Lower leg skin (tissue), 4 donors: ENCODE measurements at regions not wholly inside any gene's neighbourhood (a gene's known extent, or its start where the extent isn't known, plus 50 kb on each side); places are given as distances from the start of the nearest gene placed in this dataset.

Experiments
- DNase-seq, 2 donors: peaks; one replicate each; pipeline ENCODE4 v3.0.0-alpha.2; 2019; ENCODE audit warnings: low spot score in 2 of 2
- H3K4me3 ChIP-seq: fragments of 200-600 bp; sonication (generic); 2 replicates; pipeline ENCODE4 v1.5.1; 2017; ENCODE audit warnings: mild to moderate bottlenecking, low read depth; ENCODE audit not compliant: poor library complexity, severe bottlenecking
- CTCF ChIP-seq, 3 donors: fragments of 450-650 bp; IDR thresholded peaks; one replicate each; pipeline ENCODE4 v1.5.1; 2016; ENCODE audit warnings: antibody characterized with exemption in 3 of 3, mild to moderate bottlenecking in 3 of 3, moderate library complexity in 2 of 3
- POLR2A ChIP-seq, 2 donors: fragments of 450-650 bp; IDR thresholded peaks; one replicate each; pipeline ENCODE4 v1.6.1; 2016 to 2017; ENCODE audit warnings: antibody characterized with exemption in 2 of 2, mild to moderate bottlenecking in 1 of 2, moderate library complexity in 1 of 2
- WGBS, 2 donors: methylation state at CpG; one replicate each; pipeline ENCODE4 v1.1.5; 2018; 5-methylcytosine and 5-hydroxymethylcytosine counted together
- intact Hi-C: fragments of 100-400 bp; cut with DNase I; formaldehyde crosslinking; loops from one replicate; pipeline ENCODE4 v1.15.0; 2023; ENCODE audit warnings: low total_unique reads

GRCh38 chr9:126147936-126148870 lies 178.4 kb upstream of the MVB12B start:
- intact Hi-C loops = no loop called here
- DNase-seq = peak; percentile 6 to 62
- H3K4me3 ChIP-seq = no peak overlapping the region
- TF ChIP-seq CTCF (IDR thresholded peaks at IDR 0.05) (no peak), POLR2A (IDR thresholded peaks at IDR 0.05) (no peak)
- 74 to 75% methylated on average over 18 of the region's 18 CpGs for WGBS, 2 donors

GRCh38 chr9:126148994-126149393 lies 177.6 kb upstream of the MVB12B start:
- TF ChIP-seq POLR2A (IDR thresholded peaks at IDR 0.05) = no peak
- TF ChIP-seq CTCF (IDR thresholded peaks at IDR 0.05) = no peak
- DNase-seq = peak in 1 of 2 donors; percentile 4
- 75 to 89% methylated on average over 4 of the region's 4 CpGs for WGBS, 2 donors

GRCh38 chr9:126149661-126150060 lies 177.0 kb upstream of the MVB12B start:
- TF ChIP-seq POLR2A (IDR thresholded peaks at IDR 0.05) (no peak), CTCF (IDR thresholded peaks at IDR 0.05) (no peak)
- H3K4me3 ChIP-seq = no peak overlapping the region
- DNase-seq = peak; percentile 7 to 23
- intact Hi-C loops = no loop called here
- 64 to 90% methylated on average over 2 of the region's 2 CpGs for WGBS, 2 donors

More at GRCh38 chr9:126148994-126149393, 177.6 kb upstream of the MVB12B start:
- no peak overlapping the region for H3K4me3 ChIP-seq
- intact Hi-C loops = no loop called here

- peak; percentile 2 to 28 for DNase-seq
- 69 to 82% methylated on average over 6 of the region's 6 CpGs for WGBS, 2 donors
- TF ChIP-seq POLR2A (IDR thresholded peaks at IDR 0.05) = no peak
- no peak overlapping the region for H3K4me3 ChIP-seq
- intact Hi-C loops = no loop called here
Measured at GRCh38 chr9:126150411-126151030, 176.1 kb upstream of the MVB12B start.

- H3K4me3 ChIP-seq = no peak overlapping the region
- no peak for TF ChIP-seq CTCF (IDR thresholded peaks at IDR 0.05)
- TF ChIP-seq POLR2A (IDR thresholded peaks at IDR 0.05) = no peak
- WGBS, 2 donors = 45 to 51% methylated on average over 14 of the region's 14 CpGs
- intact Hi-C loops = no loop called here
- peak; percentile 4 to 73 for DNase-seq
Measured at GRCh38 chr9:126151031-126151685, 175.5 kb upstream of the MVB12B start.

GRCh38 chr9:126151686-126152134 lies 174.9 kb upstream of the MVB12B start:
- 22 to 25% methylated on average over 5 of the region's 5 CpGs for WGBS, 2 donors
- peak; percentile 10 to 60 for DNase-seq
- intact Hi-C loops = no loop called here
- TF ChIP-seq POLR2A (IDR thresholded peaks at IDR 0.05) (no peak), CTCF (IDR thresholded peaks at IDR 0.05) (no peak)
- H3K4me3 ChIP-seq = no peak overlapping the region
